A172 (cell line): ENCODE measurements at regions not wholly inside any gene's neighbourhood (a gene's known extent, or its start where the extent isn't known, plus 50 kb on each side); places are given as distances from the start of the nearest gene placed in this dataset.

Experiments
- DNase-seq: peaks from one replicate; pipeline ENCODE4 v3.0.0-alpha.2; 2015; ENCODE audit warnings: low spot score

DNA sequence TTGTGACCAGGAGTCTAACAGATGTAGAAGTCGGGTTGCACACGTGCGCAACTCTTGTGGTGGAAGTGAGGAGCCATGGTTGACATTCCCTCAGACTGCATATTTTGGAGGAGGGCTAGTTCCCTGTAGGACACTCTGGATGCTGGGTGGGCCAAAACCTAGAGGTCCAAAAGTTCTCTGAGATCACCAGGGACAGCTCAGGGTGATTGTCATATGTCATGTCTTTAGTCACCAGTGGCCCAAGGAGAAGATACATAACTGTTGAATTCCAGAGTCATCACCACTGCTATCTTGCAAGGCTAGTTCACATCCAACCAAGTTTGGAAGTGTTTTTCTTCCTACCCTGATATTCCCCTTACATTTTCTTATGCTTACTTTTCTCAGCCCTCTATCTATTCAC is 95.2 kb upstream of the C3orf80 start:
- no peak for DNase-seq

DNA sequence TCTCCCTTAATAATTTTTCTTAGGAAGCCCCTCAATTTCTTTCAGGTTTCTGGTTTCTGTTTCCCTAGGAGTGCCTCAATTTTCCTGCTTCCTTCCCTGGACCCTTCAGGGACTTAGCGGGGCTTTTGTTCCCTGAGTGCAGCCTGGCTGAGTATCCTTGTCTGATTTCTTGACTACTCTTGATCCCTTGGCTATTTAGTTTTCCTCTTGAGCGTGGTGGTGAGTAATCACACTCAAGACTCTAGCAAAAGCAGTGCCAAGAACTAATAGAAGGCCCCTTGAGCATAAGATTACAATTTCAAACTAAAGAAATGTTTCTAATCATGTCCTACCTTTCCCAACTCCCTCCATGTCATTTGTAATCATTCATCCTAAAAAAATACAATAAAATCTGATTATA is 94.3 kb upstream of the C3orf80 start:
- no peak for DNase-seq

DNA sequence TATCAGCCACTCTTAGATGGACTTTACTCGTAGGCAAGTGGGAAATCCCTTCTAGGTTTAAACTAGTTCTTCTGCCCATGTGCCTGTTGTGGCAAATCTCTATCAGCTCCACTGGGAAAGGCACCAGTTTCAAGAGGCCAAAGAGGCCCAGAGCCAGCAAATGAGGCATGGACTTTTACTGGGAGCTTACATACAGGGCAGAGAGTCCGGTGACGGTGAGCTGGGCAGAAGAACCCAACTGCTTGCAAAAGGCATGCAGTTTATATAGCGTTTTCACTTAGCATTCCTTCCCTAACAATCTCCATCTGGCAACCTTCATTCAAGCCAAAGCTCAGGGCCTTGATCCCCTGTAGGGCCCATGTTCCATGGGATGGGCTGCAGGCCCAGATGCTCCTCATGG is 93.0 kb upstream of the C3orf80 start:
- DNase-seq: no peak

DNA sequence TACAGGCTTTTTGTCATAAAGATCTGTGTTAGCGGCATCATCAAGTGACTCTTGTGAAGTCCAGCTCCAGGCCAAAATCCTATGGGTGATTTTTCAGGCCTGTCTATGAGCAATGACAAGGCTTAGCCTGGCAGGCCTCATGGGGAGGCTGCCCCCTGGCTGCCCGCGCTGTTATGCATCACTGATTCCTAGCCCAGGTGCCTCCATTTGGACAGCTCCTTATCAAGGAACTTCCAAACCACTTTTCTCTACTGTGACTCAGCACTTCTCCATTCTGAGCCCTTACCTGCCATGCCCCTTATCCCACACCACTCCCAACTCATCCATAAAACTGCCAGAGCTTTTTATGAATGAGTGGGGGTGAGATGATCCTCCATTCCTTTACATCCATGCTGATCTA is 91.5 kb upstream of the C3orf80 start:
- DNase-seq: peak; percentile 77

DNA sequence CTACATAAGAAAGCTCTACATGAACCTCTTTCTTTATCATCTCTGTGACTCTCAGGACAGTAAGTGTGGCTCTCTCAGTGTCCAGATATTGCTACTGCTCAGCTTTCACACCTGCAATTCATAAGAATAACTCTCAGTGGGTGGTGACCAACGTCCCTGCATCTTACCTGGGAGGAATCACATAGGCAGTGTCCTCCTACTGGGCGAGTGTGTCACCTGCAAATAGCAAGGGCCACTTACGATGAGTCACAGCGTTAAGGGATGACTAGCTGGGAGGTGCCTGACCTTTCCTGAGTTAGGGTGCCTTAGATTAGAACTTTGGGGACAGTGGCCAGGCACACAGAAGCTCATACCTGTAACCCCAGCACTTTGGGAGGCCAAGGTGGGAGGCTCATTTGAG is 90.8 kb upstream of the C3orf80 start:
- no peak for DNase-seq

DNA sequence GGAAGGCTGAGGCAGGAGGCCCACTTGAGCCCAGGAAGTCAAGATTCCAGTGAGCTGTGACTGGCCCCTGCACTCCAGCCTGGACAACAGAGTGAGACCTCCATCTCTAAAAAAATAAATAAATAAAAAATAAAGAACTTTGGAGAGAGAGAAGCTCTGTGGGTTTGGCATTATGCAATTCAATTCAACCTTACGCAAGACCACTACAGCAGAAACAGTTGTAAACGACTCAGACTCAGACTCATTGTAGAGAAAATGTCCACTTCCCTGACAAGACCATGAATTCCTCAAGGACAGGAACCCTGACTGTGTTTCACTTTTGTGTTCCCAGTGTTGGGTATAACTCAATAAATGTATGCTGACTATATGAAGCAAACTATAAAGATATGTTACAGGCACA is 90.3 kb upstream of the C3orf80 start:
- DNase-seq: no peak

DNA sequence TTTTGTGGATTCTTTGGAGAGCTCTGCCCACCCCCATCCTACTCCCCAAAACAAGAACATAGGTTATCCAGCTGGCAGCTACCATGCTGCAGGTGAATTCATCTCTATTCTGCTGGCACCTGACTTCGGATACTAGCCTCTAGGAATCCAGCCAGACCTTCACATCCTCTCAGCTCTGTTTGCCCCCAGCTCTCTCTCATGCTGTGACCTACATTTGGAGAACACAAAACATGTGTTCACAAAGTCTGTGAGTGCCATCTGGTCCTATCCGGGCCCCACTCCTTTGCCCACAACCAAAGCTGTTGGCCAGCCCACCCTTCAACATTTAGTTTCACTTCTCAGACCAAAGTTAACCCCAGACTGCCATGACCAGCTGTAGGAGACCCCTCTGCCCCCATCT is 89.4 kb upstream of the C3orf80 start:
- DNase-seq: no peak

DNA sequence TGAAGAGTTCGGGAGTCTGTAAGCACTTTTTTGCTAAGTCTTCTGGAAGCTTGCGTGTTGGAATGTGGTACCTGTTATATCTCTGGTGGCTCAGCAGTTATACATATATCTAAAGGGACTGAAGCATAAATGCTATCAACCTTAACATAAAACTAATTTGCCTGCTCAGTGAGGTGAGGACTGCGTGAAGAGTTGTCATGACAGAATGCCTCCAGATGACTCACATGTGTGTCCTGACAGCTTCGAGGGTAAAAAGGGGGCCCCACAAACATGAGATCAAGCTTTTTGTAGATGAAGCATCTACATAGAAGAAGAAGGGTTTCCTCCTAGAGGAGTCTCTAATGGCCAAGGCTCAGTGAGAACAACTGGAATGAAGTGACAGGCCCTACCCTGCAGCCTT is 88.8 kb upstream of the C3orf80 start:
- no peak for DNase-seq

DNA sequence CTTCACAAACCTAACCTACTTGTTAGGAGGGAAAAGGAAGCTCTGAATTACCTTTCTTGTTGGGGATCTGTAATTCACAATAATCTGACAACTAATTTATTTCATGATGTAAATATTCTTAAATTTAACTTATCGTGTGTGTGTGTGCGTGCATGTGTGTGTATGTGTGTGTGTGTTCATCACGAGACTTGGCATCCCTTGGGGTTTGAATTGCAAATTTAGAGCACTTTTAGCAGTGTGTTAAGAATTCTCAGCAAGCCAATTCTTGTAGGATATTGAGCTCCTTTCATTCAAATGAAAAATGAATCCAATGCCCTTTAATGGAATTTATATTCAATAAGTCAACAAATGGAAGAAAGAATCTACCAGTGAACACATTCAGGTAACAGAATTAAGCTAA is 85.9 kb upstream of the C3orf80 start:
- DNase-seq: no peak

DNA sequence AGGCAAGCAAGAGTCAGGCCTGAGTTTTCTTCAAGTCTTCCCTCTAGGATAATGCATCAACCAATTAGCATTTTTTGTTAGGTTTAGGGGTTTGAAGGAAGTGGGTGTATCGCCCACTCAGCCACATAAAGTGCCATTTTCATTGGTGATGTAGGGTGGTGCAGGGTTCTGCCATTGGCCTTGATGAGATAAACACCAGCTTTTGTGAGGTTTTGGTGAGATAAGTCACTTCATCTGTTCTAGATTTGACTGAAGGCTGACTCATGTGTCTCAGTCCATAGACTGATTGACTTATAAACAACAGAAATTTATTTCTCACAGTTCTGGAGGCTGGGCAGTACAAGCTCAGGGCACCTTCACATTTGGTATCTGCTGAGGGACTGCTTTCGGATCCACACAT is 84.5 kb upstream of the C3orf80 start:
- DNase-seq: no peak

DNA sequence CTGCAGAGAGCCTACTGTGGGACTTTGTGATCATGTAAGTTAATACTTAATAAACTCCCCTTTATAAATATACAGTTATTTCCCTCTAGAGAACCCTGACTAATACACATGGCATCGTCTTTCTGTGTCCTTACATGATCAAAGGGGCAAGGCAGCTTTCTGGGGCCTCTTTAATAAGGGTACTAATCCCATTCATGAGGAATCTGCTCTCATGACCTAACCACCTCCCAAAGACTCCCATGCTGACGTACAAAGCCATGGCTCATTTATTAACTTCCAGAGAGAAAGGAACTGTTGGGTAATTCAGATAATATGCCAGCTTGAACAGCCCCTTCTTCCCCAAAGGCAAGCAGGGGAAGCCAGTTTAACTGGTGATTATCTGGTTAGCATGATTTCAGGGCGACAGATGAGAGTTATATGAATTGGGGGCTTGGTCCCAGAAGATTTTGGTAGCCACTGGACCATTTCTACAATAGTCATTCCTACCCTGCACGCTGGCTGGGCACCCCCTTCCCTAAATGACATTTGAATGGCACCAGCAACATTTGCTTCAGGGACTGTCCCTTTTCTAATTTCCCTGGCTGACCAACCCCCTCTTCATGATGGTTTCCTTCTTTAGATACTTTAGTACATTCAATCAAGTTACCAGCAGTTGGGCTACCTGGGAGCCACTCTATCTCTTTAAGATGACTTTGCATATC is 83.6 kb upstream of the C3orf80 start:
- no peak for DNase-seq

DNA sequence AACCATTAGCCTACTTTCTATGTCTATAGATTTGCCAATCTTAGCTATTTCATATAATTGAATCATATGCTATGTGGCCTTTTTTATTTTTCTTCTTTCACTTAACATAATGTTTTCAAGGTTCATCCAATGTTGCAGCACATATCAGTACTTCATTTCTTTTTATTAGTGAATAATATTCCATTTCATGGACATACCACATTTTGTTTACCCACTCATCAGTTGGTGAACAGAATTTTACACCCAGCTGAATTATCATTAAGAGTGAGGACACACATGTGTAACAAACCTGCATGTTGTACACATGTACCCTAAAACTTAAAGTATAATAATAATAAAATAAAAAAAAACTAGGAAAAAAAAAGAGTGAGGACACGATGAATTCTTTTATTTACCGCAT is 81.7 kb upstream of the C3orf80 start:
- no peak for DNase-seq

DNA sequence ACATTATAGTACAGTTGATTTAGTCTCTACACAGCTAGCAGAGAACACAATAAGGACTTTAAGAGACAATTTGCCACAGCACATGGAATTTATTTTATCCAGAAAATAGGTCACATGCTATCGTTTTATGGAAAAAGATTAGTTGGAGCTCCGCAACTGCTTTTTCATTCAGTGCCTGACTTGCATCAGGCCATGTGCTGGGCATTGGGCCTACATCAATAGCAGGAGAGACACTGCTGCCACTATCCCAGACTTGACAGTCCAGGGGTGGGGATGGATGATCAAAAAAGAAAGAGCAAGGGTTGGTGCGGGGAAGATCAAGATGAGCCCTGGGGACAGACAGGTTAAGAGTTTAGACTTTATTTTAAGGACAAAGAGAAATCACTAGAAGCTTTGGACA is 75.2 kb upstream of the C3orf80 start:
- no peak for DNase-seq

DNA sequence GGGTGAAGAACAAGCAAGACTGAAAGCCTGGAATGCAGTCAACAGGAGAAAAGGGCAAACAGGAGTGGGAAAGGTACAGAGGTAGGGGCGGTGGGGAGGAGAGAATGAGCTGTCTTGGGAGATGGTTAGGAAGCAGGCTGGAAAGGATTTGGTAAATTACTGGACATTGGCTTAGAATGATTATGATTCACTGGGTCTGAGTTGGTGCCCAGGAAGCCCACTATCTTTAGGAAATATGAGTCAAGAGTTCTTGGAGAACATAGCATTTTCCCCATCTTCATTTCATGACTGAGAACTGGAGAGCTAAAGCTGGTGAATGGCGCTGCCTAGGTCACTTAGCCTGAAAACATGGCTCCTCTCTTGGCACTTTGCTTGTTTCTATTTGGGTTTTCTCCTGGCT is 74.7 kb upstream of the C3orf80 start:
- DNase-seq: peak; percentile 61

DNA sequence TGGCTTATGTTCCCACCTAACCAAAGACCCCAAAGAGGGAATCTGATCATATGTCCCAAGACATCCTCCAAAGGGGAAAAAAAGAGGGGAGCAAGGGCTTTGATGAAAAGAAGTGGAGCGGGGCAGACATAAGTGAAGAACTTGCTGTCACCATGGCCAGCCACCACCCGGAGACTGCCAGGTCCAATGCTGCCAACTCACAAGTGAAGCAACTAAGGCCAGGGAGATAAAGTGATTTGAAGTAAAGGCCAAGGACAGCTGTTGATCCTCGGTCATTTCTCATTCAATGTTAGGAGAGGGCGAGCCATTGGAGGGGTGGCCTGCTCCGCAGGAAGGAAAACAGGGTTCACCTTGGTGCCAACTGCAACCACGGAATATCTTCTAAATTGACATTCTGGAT is 72.6 kb upstream of the C3orf80 start:
- DNase-seq: no peak

DNA sequence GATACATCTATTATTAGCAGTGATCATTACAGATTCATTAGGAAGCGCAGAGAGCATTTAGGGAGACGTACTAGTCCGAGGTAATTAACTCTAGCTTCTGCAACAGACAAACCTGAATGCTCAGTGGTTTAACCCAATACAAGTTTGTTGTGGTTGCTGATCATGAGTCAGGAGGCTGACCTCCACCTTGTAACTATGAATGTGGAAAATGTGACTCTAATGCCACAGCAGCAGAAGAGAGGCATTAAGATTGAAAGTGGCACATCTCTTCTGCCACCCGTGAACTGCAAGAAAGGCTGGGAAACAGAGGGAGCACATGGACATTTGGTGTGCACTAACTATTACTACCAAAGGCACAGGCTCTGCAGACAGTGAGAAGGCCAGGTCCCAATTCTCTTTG is 71.2 kb upstream of the C3orf80 start:
- peak; percentile 66 for DNase-seq

DNA sequence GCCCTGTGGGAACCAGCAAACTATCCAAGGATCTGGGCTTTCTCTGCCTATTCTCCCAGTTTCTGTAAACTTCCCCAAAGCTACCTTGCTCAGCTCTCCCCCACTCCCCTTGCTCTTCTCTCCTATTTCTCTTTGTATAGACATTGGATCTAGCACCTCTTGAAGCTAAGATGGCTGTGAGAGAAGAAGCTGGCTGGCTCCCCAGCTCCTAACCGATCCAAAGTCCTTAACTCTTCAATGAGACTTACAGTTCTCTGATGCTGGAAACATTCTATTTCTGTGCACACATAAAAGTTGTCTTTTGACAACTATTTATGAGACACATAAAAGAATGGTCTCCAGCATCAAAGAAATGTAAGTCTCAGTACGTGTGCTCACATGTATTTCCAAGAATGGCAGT is 70.6 kb upstream of the C3orf80 start:
- no peak for DNase-seq

DNA sequence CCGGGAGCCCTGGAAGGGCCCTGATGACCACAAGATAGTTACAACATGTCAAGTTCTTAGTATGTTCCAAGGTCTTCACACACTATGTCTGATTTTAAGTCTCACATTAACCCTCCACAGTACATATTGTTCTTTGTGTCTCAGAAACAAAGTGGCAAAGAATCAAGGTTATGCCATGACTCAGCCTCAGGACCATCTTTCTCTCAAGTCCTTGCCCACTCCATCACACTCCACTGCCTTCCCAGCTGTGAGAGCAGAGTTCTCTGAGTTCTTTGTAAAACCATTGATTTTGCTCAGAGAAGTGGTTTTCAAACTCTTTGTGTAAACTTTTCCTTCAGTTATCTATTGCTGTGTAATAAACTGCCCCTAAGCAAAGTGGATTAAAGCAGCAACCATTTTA is 67.9 kb upstream of the C3orf80 start:
- no peak for DNase-seq

DNA sequence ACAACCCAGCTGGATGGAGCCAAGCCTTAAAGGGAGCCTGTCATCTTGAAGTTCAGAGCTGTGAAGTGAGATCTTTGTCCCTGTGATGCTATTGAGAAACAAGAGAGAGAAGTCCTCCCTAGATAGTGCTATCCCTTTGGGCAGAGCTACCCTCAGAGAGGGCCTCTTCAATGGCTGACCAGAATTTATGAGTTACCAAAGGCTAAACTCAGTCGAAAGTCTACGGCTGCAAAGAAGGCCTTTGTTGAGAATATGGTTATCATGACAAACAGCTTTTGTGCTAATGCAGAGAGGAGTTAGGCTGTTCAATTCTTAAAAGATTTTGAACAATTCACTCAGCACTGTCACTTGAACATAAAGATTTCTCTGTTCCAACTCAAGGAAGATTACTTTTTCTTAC is 65.9 kb upstream of the C3orf80 start:
- DNase-seq: no peak

DNA sequence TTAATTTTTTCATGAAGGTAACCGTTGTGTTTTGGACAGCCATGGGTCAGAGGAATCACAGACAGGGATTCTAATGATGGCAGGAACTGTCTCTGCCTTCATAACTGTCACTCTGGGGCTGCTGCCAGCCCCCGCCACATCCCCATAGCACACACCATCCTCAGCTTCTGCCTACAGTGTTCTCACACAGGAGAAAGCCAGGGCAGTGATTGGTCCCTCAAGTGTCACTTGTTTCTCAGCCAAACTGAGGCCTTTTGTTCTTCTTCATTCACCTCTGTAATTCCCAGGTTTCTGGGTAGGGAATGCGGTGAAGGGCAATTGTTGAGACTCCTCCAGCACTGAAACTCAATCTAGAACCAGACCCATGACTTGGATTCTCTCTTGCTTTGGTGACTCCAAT is 65.4 kb upstream of the C3orf80 start:
- DNase-seq: no peak

DNA sequence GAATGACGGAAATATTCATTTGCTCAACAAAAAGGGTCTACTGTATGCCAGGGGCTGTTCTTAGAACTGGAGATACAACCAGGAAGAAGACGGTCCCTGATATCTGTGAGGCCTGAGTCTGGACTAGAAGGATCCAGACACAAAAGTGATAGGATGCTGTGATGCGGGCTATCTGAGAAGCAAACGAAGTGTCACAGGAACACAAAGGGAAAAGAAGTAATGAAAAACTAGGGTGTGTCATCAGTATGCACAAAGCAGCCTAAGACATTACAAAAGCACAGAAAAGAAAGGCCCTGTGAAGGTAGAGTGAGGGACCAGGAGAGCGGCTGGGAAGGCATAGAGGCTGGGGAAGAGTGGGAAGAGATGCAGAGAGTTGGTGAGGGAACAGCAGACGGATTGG is 63.3 kb upstream of the C3orf80 start:
- DNase-seq: no peak

DNA sequence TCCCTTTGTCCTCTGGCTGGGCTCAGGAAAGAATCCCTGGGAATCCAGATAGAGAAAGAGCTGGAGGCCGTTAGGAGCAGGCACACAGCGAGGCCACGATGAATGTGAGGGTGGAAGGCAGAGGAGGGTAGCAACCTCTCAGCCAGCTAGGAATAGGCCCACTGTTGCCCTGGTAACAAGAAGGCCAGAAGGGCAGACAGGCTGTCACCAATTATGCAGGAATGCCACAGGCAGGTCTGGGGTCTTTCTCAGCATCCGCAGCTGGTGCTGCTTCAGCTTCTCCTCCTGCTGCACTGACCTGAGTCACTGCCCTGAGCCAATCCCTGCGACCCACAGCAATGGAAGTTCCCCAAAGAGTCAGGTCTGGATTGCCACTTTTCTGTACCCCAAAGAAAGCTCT is 62.8 kb upstream of the C3orf80 start:
- no peak for DNase-seq

DNA sequence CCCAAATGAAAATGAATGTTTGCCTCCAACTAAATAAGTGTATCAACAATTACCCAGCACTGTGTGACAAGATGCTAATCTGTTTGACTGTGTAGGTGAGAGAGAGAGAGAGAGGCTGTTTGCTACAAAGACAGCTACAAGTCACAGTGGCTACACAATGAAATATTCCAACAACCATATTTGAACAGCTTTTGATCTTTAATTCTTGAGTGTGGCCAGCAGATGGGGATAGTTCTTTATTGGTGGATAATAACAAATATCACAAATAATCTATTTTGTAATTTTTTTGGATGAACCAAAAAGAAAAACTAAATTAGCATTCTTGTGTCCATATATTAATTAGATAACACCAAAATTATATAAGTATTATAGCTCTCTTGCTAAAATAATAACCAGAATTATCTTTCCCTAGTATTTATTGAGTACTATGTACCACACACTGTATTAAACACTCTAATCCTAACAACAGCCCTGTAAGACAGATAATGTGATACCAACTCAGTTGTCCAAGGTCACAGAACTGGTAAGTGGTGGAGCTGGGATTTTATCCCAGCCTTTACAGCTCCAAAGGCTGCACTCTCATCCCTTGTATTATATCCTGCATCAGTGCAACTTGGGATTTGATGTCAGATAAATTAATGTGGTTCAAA is 61.9 kb upstream of the C3orf80 start:
- DNase-seq: peak; percentile 32

DNA sequence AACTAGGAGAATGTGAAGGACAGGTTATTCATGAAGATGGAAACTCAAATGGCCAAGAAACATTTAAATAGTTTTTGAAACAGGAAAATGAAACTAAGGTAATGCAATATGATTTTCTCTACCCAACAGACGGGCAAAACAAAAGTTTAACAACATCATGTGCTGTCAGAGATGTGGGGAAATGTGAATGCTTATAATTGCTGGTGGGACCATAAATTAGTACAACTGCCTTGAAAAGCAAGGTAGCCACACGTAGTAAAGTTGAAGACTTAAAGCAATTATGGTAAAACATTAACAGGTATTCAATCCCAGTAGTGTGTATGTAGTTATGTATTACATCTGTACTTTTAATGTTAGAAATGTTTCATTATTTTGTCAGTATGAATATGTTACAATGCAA is 57.0 kb upstream of the C3orf80 start:
- no peak for DNase-seq
